Vagina (tissue), 2 donors: ENCODE measurements at regions not wholly inside any gene's neighbourhood (a gene's known extent, or its start where the extent isn't known, plus 50 kb on each side); places are given as distances from the start of the nearest gene placed in this dataset.

ENCODE experiments used
- POLR2AphosphoS5 ChIP-seq, 2 donors: sonication (generic); formaldehyde crosslinking; IDR thresholded peaks; one replicate each; pipeline ENCODE4 v1.9.0; 2017; ENCODE audit warnings: antibody characterized with exemption in 2 of 2, mild to moderate bottlenecking in 2 of 2, low read depth in 1 of 2; ENCODE audit not compliant: insufficient read depth in 1 of 2
- TF ChIP-seq, protein P1 (sequence below), 3 experiments: fragments of 450-650 bp in 2 of 3; fragments of 200-600 bp in 1 of 3; sonication (generic) in 1 of 3; IDR thresholded peaks; one replicate each; pipeline ENCODE4 v1.5.1; 2017 to 2019; ENCODE audit warnings: antibody characterized with exemption in 3 of 3, mild to moderate bottlenecking in 2 of 3, moderate library complexity in 2 of 3

GRCh38 chr1:187790724-187791123, 962.0 kb downstream of the PLA2G4A start:
- TF ChIP-seq POLR2AphosphoS5 (IDR thresholded peaks at IDR 0.05; ENCODE audit: insufficient read depth in 1 of 2, low read depth in 1 of 2) = no peak
- TF ChIP-seq, protein P1, sequence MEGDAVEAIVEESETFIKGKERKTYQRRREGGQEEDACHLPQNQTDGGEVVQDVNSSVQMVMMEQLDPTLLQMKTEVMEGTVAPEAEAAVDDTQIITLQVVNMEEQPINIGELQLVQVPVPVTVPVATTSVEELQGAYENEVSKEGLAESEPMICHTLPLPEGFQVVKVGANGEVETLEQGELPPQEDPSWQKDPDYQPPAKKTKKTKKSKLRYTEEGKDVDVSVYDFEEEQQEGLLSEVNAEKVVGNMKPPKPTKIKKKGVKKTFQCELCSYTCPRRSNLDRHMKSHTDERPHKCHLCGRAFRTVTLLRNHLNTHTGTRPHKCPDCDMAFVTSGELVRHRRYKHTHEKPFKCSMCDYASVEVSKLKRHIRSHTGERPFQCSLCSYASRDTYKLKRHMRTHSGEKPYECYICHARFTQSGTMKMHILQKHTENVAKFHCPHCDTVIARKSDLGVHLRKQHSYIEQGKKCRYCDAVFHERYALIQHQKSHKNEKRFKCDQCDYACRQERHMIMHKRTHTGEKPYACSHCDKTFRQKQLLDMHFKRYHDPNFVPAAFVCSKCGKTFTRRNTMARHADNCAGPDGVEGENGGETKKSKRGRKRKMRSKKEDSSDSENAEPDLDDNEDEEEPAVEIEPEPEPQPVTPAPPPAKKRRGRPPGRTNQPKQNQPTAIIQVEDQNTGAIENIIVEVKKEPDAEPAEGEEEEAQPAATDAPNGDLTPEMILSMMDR (IDR thresholded peaks at IDR 0.05) = no peak
